HEK293 (cell line): ENCODE measurements at regions not wholly inside any gene's neighbourhood (a gene's known extent, or its start where the extent isn't known, plus 50 kb on each side); places are given as distances from the start of the nearest gene placed in this dataset.

ENCODE experiments used
- CTCF ChIA-PET: fragments of 350-600 bp; formaldehyde crosslinking; extraction: SDS; loops from one replicate; lab custom pipeline; 2021; ENCODE audit warnings: antibody characterized with exemption; lab: Yijun Ruan, JAX
- POLR2A ChIA-PET: fragments of 300-600 bp; formaldehyde crosslinking; extraction: SDS; loops from one replicate; lab custom pipeline; 2020; ENCODE audit warnings: antibody characterized with exemption, inconsistent platforms; lab: Yijun Ruan, JAX
- H3K27ac ChIP-seq: fragments of 200-500 bp; sonication (Bioruptor generic); 2 replicates; pipeline ENCODE4 v1.5.1; 2014; ENCODE audit warnings: low read depth, low read length, control low read depth, inconsistent platforms; ENCODE audit errors: extremely low read depth
- H3K36me3 ChIP-seq, 2 experiments: fragments of 200-500 bp in 1 of 2; sonication (Bioruptor generic) in 1 of 2; 1 replicate in 1 of 2; 2 replicates in 1 of 2; pipeline ENCODE4 v1.5.1; 2014 to 2017; ENCODE audit warnings: inconsistent platforms in 2 of 2, low read length in 2 of 2; ENCODE audit not compliant: control insufficient read depth in 2 of 2, insufficient read depth in 1 of 2
- H3K4me1 ChIP-seq: fragments of 200-500 bp; sonication (Bioruptor generic); 2 replicates; pipeline ENCODE4 v1.5.1; 2014; ENCODE audit warnings: mild to moderate bottlenecking, low read length, inconsistent platforms; ENCODE audit not compliant: control insufficient read depth, insufficient read depth
- H3K4me3 ChIP-seq: 2 replicates; pipeline ENCODE4 v1.5.1; 2011; ENCODE audit warnings: low read depth, mild to moderate bottlenecking, control low read depth, low read length, moderate library complexity
- H3K9me3 ChIP-seq: fragments of 200-500 bp; sonication (Bioruptor generic); 2 replicates; pipeline ENCODE4 v1.5.1; 2014; ENCODE audit warnings: low read depth, low read length, inconsistent platforms; ENCODE audit not compliant: control insufficient read depth, insufficient read depth
- BCL11B ChIP-seq: fragments of 450-650 bp; formaldehyde crosslinking; IDR thresholded peaks from 2 replicates; pipeline ENCODE4 v1.5.1; 2016; ENCODE audit warnings: low read depth, missing biosample characterization, missing genetic modification characterization
- KLF1 ChIP-seq: fragments of 450-650 bp; formaldehyde crosslinking; IDR thresholded peaks from 2 replicates; pipeline ENCODE4 v1.5.1; 2016; ENCODE audit warnings: missing biosample characterization, missing genetic modification characterization
- KLF17 ChIP-seq: fragments of 450-650 bp; formaldehyde crosslinking; IDR thresholded peaks from 2 replicates; pipeline ENCODE4 v1.5.1; 2016; ENCODE audit warnings: missing biosample characterization, missing genetic modification characterization
- KLF9 ChIP-seq: fragments of 450-650 bp; formaldehyde crosslinking; IDR thresholded peaks from 2 replicates; pipeline ENCODE4 v1.5.1; 2016; ENCODE audit warnings: missing biosample characterization, missing genetic modification characterization, low read depth
- PRDM1 ChIP-seq: fragments of 450-650 bp; formaldehyde crosslinking; IDR thresholded peaks from 2 replicates; pipeline ENCODE4; 2016; ENCODE audit warnings: missing biosample characterization, missing genetic modification characterization
- RBAK ChIP-seq: fragments of 450-650 bp; formaldehyde crosslinking; IDR thresholded peaks from 2 replicates; pipeline ENCODE4 v1.5.1; 2016; ENCODE audit warnings: missing biosample characterization, missing genetic modification characterization
- REPIN1 ChIP-seq: fragments of 450-650 bp; formaldehyde crosslinking; IDR thresholded peaks from 2 replicates; pipeline ENCODE4 v1.5.1; 2017; ENCODE audit warnings: missing biosample characterization, missing genetic modification characterization, low read depth
- YY1 ChIP-seq: fragments of 450-650 bp; formaldehyde crosslinking; IDR thresholded peaks from 2 replicates; pipeline ENCODE4 v1.5.1; 2018; ENCODE audit warnings: missing biosample characterization, missing genetic modification characterization
- ZBTB20 ChIP-seq: fragments of 450-650 bp; formaldehyde crosslinking; IDR thresholded peaks from 2 replicates; pipeline ENCODE4 v1.5.1; 2016; ENCODE audit warnings: missing biosample characterization, missing genetic modification characterization
- ZBTB8A ChIP-seq: fragments of 450-650 bp; formaldehyde crosslinking; IDR thresholded peaks from 2 replicates; pipeline ENCODE4 v1.5.1; 2016; ENCODE audit warnings: missing biosample characterization, missing genetic modification characterization
- ZEB2 ChIP-seq: fragments of 450-650 bp; formaldehyde crosslinking; IDR thresholded peaks from 2 replicates; pipeline ENCODE4 v1.5.1; 2016; ENCODE audit warnings: missing biosample characterization, missing genetic modification characterization
- ZFP41 ChIP-seq: fragments of 450-650 bp; formaldehyde crosslinking; IDR thresholded peaks from 2 replicates; pipeline ENCODE4 v1.5.1; 2016; ENCODE audit warnings: missing biosample characterization, missing genetic modification characterization, borderline replicate concordance
- ZIC2 ChIP-seq: fragments of 450-650 bp; formaldehyde crosslinking; IDR thresholded peaks from 2 replicates; pipeline ENCODE4 v1.5.1; 2016; ENCODE audit warnings: missing biosample characterization, missing genetic modification characterization
- ZNF18 ChIP-seq: fragments of 450-650 bp; formaldehyde crosslinking; IDR thresholded peaks from 2 replicates; pipeline ENCODE4 v1.5.1; 2016; ENCODE audit warnings: missing biosample characterization, missing genetic modification characterization
- ZNF24 ChIP-seq: fragments of 450-650 bp; formaldehyde crosslinking; IDR thresholded peaks from 2 replicates; pipeline ENCODE4 v1.5.1; 2016; ENCODE audit warnings: missing biosample characterization, missing genetic modification characterization
- ZNF350 ChIP-seq: fragments of 450-650 bp; formaldehyde crosslinking; IDR thresholded peaks from 2 replicates; pipeline ENCODE4 v1.5.0; 2017; ENCODE audit warnings: missing biosample characterization, mild to moderate bottlenecking, missing genetic modification characterization
- ZNF416 ChIP-seq: fragments of 450-650 bp; formaldehyde crosslinking; IDR thresholded peaks from 2 replicates; pipeline ENCODE4 v1.5.1; 2016; ENCODE audit warnings: missing biosample characterization, missing genetic modification characterization
- ZNF473 ChIP-seq: fragments of 450-650 bp; formaldehyde crosslinking; IDR thresholded peaks from 2 replicates; pipeline ENCODE4 v1.5.1; 2017; ENCODE audit warnings: missing biosample characterization, missing genetic modification characterization
- ZNF530 ChIP-seq: fragments of 450-650 bp; formaldehyde crosslinking; IDR thresholded peaks from 2 replicates; pipeline ENCODE4 v1.5.1; 2016; ENCODE audit warnings: low read depth, missing biosample characterization, missing genetic modification characterization
- ZNF548 ChIP-seq: fragments of 450-650 bp; formaldehyde crosslinking; IDR thresholded peaks from 2 replicates; pipeline ENCODE4 v1.5.1; 2016; ENCODE audit warnings: missing biosample characterization, missing genetic modification characterization
- ZNF600 ChIP-seq: fragments of 450-650 bp; formaldehyde crosslinking; IDR thresholded peaks from 2 replicates; pipeline ENCODE4 v1.5.1; 2016; ENCODE audit warnings: missing biosample characterization, missing genetic modification characterization
- ZNF658 ChIP-seq: fragments of 450-650 bp; formaldehyde crosslinking; IDR thresholded peaks from 2 replicates; pipeline ENCODE4; 2016; ENCODE audit warnings: missing biosample characterization, missing genetic modification characterization
- ZNF777 ChIP-seq: fragments of 450-650 bp; formaldehyde crosslinking; IDR thresholded peaks from 2 replicates; pipeline ENCODE4 v1.5.1; 2017; ENCODE audit warnings: missing biosample characterization, missing genetic modification characterization, borderline replicate concordance
- ZSCAN18 ChIP-seq: fragments of 450-650 bp; formaldehyde crosslinking; IDR thresholded peaks from 2 replicates; pipeline ENCODE4 v1.5.1; 2016; ENCODE audit warnings: missing biosample characterization, missing genetic modification characterization
- ZSCAN30 ChIP-seq: fragments of 450-650 bp; IDR thresholded peaks from 2 replicates; pipeline ENCODE4 v1.5.1; 2018; ENCODE audit warnings: missing biosample characterization, mild to moderate bottlenecking, missing genetic modification characterization, moderate library complexity
- TF ChIP-seq, protein P1 (sequence below): fragments of 450-650 bp; formaldehyde crosslinking; IDR thresholded peaks from 2 replicates; pipeline ENCODE4 v1.5.1; 2016; ENCODE audit warnings: missing biosample characterization, missing genetic modification characterization
- TF ChIP-seq, protein P2 (sequence below): fragments of 450-650 bp; formaldehyde crosslinking; conservative IDR thresholded peaks from 2 replicates; pipeline ENCODE4 v1.5.1; 2016; ENCODE audit warnings: low read depth, missing biosample characterization, missing genetic modification characterization

- TF ChIP-seq ZNF548 (tag by site-specific recombination): peak; percentile 22; the same call in 1 of the 2 replicates
- TF ChIP-seq ZSCAN18: no peak
- peak; percentile 71 for TF ChIP-seq ZBTB8A (tag by site-specific recombination)
- TF ChIP-seq KLF9: no peak
- TF ChIP-seq, protein P1, sequence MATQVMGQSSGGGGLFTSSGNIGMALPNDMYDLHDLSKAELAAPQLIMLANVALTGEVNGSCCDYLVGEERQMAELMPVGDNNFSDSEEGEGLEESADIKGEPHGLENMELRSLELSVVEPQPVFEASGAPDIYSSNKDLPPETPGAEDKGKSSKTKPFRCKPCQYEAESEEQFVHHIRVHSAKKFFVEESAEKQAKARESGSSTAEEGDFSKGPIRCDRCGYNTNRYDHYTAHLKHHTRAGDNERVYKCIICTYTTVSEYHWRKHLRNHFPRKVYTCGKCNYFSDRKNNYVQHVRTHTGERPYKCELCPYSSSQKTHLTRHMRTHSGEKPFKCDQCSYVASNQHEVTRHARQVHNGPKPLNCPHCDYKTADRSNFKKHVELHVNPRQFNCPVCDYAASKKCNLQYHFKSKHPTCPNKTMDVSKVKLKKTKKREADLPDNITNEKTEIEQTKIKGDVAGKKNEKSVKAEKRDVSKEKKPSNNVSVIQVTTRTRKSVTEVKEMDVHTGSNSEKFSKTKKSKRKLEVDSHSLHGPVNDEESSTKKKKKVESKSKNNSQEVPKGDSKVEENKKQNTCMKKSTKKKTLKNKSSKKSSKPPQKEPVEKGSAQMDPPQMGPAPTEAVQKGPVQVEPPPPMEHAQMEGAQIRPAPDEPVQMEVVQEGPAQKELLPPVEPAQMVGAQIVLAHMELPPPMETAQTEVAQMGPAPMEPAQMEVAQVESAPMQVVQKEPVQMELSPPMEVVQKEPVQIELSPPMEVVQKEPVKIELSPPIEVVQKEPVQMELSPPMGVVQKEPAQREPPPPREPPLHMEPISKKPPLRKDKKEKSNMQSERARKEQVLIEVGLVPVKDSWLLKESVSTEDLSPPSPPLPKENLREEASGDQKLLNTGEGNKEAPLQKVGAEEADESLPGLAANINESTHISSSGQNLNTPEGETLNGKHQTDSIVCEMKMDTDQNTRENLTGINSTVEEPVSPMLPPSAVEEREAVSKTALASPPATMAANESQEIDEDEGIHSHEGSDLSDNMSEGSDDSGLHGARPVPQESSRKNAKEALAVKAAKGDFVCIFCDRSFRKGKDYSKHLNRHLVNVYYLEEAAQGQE (tag by site-specific recombination): no peak
- TF ChIP-seq ZIC2 (tag by site-specific recombination): peak; percentile 86
- TF ChIP-seq ZNF777 (tag by site-specific recombination): no peak
- no peak for TF ChIP-seq ZFP41
- TF ChIP-seq PRDM1 (tag by site-specific recombination): no peak
- peak; percentile 32; the same call in 1 of the 2 replicates for TF ChIP-seq KLF1
- no peak for TF ChIP-seq REPIN1
- TF ChIP-seq ZNF530 (tag by site-specific recombination): no peak
- TF ChIP-seq BCL11B (tag by site-specific recombination): no peak
- TF ChIP-seq ZNF658 (tag by site-specific recombination): no peak
- peak; percentile 48; the same call in 1 of the 2 replicates for TF ChIP-seq ZBTB20 (tag by site-specific recombination)
- no peak for TF ChIP-seq ZNF350 (tag by site-specific recombination)
- no peak for TF ChIP-seq ZEB2 (tag by site-specific recombination)
- TF ChIP-seq ZNF18 (tag by site-specific recombination): no peak
- TF ChIP-seq ZNF600 (tag by site-specific recombination): no peak
Measured at GRCh38 chr16:85471469-85472431, 141.4 kb upstream of the GSE1 start (continued).

DNA sequence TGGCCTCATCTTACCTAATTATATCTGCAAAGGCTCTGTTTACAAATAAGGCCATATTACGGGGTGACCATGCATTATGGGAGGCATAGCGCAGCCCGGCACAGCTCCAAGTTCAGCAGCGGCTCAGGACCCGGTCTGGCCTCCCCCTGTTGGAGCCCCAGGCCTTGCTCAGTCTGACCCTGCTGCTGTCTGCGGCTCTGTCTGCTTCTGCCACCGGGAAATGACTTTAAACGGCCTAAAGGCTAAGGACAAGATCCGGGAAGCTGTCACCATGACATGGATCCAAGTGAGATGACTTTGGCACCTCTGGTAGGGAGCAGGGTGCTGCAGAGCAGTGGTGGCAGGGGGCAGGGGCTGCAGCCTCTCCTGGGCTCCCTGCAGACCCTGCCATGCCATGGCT, 140.6 kb upstream of the GSE1 start:
- no peaks in the 10 kb centered on the region for H3K9me3 ChIP-seq
- POLR2A ChIA-PET: interaction anchor here (1.4 to 1.6 kb wide), 2 partner anchors 11 to 81 kb away, joined by 3 to 8 read pairs; no protein-coding TSS in a partner anchor
- H3K4me3 ChIP-seq: no peak overlapping the region
- no peak overlapping the region; the same call in 1 of the 2 replicates for H3K27ac ChIP-seq
- H3K4me1 ChIP-seq: peaks cover 11% of the 10 kb centered on the region
- H3K36me3 ChIP-seq: no peaks in the 10 kb centered on the region
- CTCF ChIA-PET: interaction anchor here (0.5 to 2.5 kb wide), 13 partner anchors 8 to 144 kb away, joined by 3 to 13 read pairs (median 4); no protein-coding TSS in a partner anchor
- TF ChIP-seq ZBTB8A (tag by site-specific recombination): no peak
- TF ChIP-seq ZSCAN30 (tag by site-specific recombination): no peak
- TF ChIP-seq, protein P2, sequence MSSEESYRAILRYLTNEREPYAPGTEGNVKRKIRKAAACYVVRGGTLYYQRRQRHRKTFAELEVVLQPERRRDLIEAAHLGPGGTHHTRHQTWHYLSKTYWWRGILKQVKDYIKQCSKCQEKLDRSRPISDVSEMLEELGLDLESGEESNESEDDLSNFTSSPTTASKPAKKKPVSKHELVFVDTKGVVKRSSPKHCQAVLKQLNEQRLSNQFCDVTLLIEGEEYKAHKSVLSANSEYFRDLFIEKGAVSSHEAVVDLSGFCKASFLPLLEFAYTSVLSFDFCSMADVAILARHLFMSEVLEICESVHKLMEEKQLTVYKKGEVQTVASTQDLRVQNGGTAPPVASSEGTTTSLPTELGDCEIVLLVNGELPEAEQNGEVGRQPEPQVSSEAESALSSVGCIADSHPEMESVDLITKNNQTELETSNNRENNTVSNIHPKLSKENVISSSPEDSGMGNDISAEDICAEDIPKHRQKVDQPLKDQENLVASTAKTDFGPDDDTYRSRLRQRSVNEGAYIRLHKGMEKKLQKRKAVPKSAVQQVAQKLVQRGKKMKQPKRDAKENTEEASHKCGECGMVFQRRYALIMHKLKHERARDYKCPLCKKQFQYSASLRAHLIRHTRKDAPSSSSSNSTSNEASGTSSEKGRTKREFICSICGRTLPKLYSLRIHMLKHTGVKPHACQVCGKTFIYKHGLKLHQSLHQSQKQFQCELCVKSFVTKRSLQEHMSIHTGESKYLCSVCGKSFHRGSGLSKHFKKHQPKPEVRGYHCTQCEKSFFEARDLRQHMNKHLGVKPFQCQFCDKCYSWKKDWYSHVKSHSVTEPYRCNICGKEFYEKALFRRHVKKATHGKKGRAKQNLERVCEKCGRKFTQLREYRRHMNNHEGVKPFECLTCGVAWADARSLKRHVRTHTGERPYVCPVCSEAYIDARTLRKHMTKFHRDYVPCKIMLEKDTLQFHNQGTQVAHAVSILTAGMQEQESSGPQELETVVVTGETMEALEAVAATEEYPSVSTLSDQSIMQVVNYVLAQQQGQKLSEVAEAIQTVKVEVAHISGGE (tag by site-specific recombination): no peak
- no peak for TF ChIP-seq ZNF416 (tag by site-specific recombination)
- no peak for TF ChIP-seq KLF17 (tag by site-specific recombination)
- no peak for TF ChIP-seq ZNF24 (tag by site-specific recombination)
- no peak for TF ChIP-seq YY1
- TF ChIP-seq ZNF473 (tag by site-specific recombination): no peak
- TF ChIP-seq RBAK: no peak
